HL-60 (cell line): ENCODE measurements at regions not wholly inside any gene's neighbourhood (a gene's known extent, or its start where the extent isn't known, plus 50 kb on each side); places are given as distances from the start of the nearest gene placed in this dataset.

ENCODE experiments used
- DNase-seq, 2 experiments: peaks; one replicate each; pipeline ENCODE4 v3.0.0-alpha.2; 2010 to 2020; ENCODE audit warnings: low read depth in 1 of 2, low spot score in 1 of 2
- H3K27ac ChIP-seq: fragments of 250-450 bp; sonication (Bioruptor Pico); replicated peaks from 2 replicates; pipeline ENCODE4 v1.5.1; 2020; ENCODE audit warnings: mild to moderate bottlenecking, moderate library complexity
- H3K27me3 ChIP-seq: fragments of 250-450 bp; sonication (Bioruptor Pico); 2 replicates; pipeline ENCODE4 v1.5.1; 2021; ENCODE audit warnings: mild to moderate bottlenecking, moderate library complexity; ENCODE audit not compliant: insufficient read depth, poor library complexity, severe bottlenecking
- H3K4me3 ChIP-seq: replicated peaks from 2 replicates; pipeline ENCODE4 v1.5.1; 2011; ENCODE audit warnings: mild to moderate bottlenecking, control low read depth, low read length; ENCODE audit not compliant: insufficient read depth
- CTCF ChIP-seq: IDR thresholded peaks from one replicate; pipeline ENCODE4 v1.5.1; 2011; ENCODE audit warnings: low read length, control low read depth, inconsistent platforms; ENCODE audit not compliant: insufficient read depth
- GABPA ChIP-seq: IDR thresholded peaks from 2 replicates; pipeline ENCODE4 v1.6.1; 2012; ENCODE audit warnings: low read depth
- POLR2AphosphoS5 ChIP-seq: IDR thresholded peaks from 2 replicates; pipeline ENCODE4 v1.6.1; 2012; ENCODE audit warnings: low read depth
- REST ChIP-seq: IDR thresholded peaks from 2 replicates; pipeline ENCODE4 v1.6.1; 2012; ENCODE audit warnings: low read depth; ENCODE audit not compliant: insufficient replicate concordance
- SPI1 ChIP-seq: IDR thresholded peaks from 2 replicates; pipeline ENCODE4 v1.6.1; 2012; ENCODE audit warnings: low read depth, mild to moderate bottlenecking, borderline replicate concordance

- H3K4me3 ChIP-seq, result no peak overlapping the region
- no peak overlapping the region for H3K27ac ChIP-seq
- no peaks in the 10 kb centered on the region for H3K27me3 ChIP-seq
- DNase-seq, result no peak
- TF ChIP-seq POLR2AphosphoS5 (no peak), GABPA (no peak), SPI1 (no peak), REST (no peak), CTCF (no peak)
Observed at GRCh38 chr2:19576411-19576810, 218.0 kb upstream of the OSR1 start.

- Histone ChIP-seq H3K27me3 (no peaks in the 10 kb centered on the region), H3K27ac (no peak overlapping the region), H3K4me3 (no peak overlapping the region)
- no peak for DNase-seq
- TF ChIP-seq GABPA (no peak), REST (no peak), POLR2AphosphoS5 (no peak), SPI1 (no peak), CTCF (no peak)
Observed at GRCh38 chr2:19575641-19576040, 217.2 kb upstream of the OSR1 start.

- no peak overlapping the region for H3K27ac ChIP-seq
- H3K27me3 ChIP-seq, result no peaks in the 10 kb centered on the region
- no peak for DNase-seq
- TF ChIP-seq REST, result no peak
- TF ChIP-seq SPI1, result no peak
- TF ChIP-seq GABPA, result no peak
- TF ChIP-seq POLR2AphosphoS5, result no peak
- TF ChIP-seq CTCF, result no peak
- no peak overlapping the region for H3K4me3 ChIP-seq
Observed at GRCh38 chr2:19574778-19575260, 216.4 kb upstream of the OSR1 start.
